ENCODE measurements at regions not wholly inside any gene's neighbourhood (a gene's known extent, or its start where the extent isn't known, plus 50 kb on each side); places are given as distances from the start of the nearest gene placed in this dataset.

GRCh38 chr14:101347893-101348777, 213.2 kb upstream of the DIO3 start:
- in situ Hi-C loops (cut with MboI; ENCODE audit: low pct_unique_long_range_greater_than_20kb, low sequenced_read_pairs, unreplicated experiment): no loop called here
- no peak for DNase-seq (ENCODE audit: low spot score)
- TF ChIP-seq, protein P1, sequence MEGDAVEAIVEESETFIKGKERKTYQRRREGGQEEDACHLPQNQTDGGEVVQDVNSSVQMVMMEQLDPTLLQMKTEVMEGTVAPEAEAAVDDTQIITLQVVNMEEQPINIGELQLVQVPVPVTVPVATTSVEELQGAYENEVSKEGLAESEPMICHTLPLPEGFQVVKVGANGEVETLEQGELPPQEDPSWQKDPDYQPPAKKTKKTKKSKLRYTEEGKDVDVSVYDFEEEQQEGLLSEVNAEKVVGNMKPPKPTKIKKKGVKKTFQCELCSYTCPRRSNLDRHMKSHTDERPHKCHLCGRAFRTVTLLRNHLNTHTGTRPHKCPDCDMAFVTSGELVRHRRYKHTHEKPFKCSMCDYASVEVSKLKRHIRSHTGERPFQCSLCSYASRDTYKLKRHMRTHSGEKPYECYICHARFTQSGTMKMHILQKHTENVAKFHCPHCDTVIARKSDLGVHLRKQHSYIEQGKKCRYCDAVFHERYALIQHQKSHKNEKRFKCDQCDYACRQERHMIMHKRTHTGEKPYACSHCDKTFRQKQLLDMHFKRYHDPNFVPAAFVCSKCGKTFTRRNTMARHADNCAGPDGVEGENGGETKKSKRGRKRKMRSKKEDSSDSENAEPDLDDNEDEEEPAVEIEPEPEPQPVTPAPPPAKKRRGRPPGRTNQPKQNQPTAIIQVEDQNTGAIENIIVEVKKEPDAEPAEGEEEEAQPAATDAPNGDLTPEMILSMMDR (IDR thresholded peaks at IDR 0.05; ENCODE audit: extremely low read depth, insufficient read depth, missing control alignments): no peak

DNA sequence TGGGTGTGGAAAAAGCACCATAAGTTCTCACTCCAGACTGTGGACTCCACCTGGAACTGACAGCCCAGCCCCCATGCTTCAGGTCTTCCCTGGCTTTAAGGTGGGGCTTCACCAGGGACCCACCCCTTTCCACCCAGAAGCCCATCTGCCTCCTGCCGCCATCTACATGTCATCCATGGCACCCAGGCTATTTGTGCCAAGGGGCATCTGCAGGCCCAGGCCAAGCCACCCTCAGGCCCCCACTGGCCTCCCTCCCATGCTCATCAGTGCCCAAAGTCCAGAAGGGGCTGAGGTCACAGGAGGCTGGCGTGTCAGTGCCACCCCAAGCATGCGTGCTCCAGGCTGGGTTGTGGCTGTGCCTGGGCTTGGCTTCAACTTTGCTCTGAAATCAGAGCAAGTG, 212.2 kb upstream of the DIO3 start:
- no peak for DNase-seq (ENCODE audit: low spot score)
- in situ Hi-C loops (cut with MboI; ENCODE audit: low pct_unique_long_range_greater_than_20kb, low sequenced_read_pairs, unreplicated experiment): no loop called here
- TF ChIP-seq, protein P1 (IDR thresholded peaks at IDR 0.05; ENCODE audit: extremely low read depth, insufficient read depth, missing control alignments): no peak

DNA sequence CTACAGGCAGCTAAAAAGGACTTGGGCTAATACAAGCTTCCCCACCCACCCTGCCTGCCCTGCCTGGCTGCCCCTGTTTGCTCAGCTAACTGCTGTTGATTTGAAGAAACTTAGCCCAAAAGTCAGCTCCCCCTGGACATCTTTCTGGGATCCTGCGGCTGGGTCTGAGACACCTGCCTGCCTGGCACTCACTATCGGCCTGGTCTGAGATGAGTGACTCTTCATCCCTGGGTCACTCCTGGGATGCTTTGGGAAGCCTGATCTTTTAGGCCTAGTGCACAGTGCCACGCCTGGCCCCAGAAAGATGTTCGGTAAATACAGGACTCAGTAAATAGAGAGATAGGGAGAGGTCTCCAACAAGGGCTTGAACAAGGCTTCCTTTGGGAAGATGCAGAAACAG, 211.3 kb upstream of the DIO3 start:
- no peak for DNase-seq (ENCODE audit: low spot score)
- in situ Hi-C loops (cut with MboI; ENCODE audit: low pct_unique_long_range_greater_than_20kb, low sequenced_read_pairs, unreplicated experiment): no loop called here
- TF ChIP-seq, protein P1 (IDR thresholded peaks at IDR 0.05; ENCODE audit: extremely low read depth, insufficient read depth, missing control alignments): no peak

DNA sequence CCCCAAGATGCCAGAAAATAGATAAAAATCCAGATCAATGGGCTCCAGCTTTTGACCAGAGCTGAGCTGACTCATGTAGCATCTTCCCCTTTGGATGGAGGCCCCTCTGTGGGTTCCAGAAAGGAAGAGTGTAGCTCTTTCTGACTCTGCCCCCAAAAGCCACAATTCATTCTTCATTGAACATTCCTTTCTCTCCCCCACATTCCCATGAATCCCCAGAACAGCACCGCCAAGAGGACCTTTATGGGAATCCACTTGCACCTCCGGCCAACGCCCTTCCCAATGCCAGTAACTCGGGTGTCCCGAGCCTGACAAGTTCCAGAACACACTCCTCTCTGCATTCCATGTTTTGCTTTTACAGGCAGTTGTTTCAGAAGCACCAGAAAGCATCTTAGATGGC, 210.6 kb upstream of the DIO3 start:
- DNase-seq (ENCODE audit: low spot score): no peak
- TF ChIP-seq, protein P1 (IDR thresholded peaks at IDR 0.05; ENCODE audit: extremely low read depth, insufficient read depth, missing control alignments): no peak
- in situ Hi-C loops (cut with MboI; ENCODE audit: low pct_unique_long_range_greater_than_20kb, low sequenced_read_pairs, unreplicated experiment): no loop called here

- TF ChIP-seq, protein P1 (IDR thresholded peaks at IDR 0.05; ENCODE audit: extremely low read depth, insufficient read depth, missing control alignments): no peak
- no peak for DNase-seq (ENCODE audit: low spot score)
- in situ Hi-C loops (cut with MboI; ENCODE audit: low pct_unique_long_range_greater_than_20kb, low sequenced_read_pairs, unreplicated experiment): no loop called here
Observed at GRCh38 chr14:101351146-101351545, 210.1 kb upstream of the DIO3 start.

- TF ChIP-seq, protein P1 (IDR thresholded peaks at IDR 0.05; ENCODE audit: extremely low read depth, insufficient read depth, missing control alignments): no peak
- DNase-seq (ENCODE audit: low spot score): no peak
- in situ Hi-C loops (cut with MboI; ENCODE audit: low pct_unique_long_range_greater_than_20kb, low sequenced_read_pairs, unreplicated experiment): no loop called here
Observed at GRCh38 chr14:101351769-101352168, 209.5 kb upstream of the DIO3 start.
